GM18511 (cell line): ENCODE measurements at regions not wholly inside any gene's neighbourhood (a gene's known extent, or its start where the extent isn't known, plus 50 kb on each side); places are given as distances from the start of the nearest gene placed in this dataset.
A peak's percentile ranks its signal among the peaks of the same experiment; 100 is the strongest.

Source experiments
- ATAC-seq: cut with Tn5 transposase; IDR thresholded peaks from one replicate; pipeline ENCODE4 v1.9.1; 2021; ENCODE audit warnings: mild to moderate bottlenecking, moderate library complexity; ENCODE audit not compliant: unreplicated experiment

DNA sequence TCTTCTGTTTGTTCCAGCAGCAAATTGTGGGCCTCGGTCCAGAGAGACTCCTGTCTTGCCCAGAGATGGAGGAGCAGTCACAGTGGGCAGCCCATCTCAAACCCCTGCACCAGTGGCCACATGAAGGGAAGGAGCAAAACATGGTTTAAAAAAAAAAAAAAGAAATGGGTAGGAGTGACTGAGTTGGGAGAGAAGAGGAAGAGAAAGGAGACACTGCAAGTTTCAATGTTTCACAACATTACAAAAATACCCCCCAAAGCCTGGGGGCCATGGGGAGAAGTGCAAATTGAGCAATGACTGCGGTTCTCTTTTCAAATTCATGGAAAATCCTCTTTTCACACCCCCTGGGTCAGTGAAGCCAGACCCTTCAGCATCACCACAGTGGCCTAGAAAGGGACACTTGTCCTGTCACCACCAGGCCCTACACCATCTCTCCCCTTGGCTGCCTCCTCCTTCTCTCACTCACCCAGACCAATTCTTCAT, 117.1 kb downstream of the ZFP36L2 start:
- ATAC-seq, result no peak

DNA sequence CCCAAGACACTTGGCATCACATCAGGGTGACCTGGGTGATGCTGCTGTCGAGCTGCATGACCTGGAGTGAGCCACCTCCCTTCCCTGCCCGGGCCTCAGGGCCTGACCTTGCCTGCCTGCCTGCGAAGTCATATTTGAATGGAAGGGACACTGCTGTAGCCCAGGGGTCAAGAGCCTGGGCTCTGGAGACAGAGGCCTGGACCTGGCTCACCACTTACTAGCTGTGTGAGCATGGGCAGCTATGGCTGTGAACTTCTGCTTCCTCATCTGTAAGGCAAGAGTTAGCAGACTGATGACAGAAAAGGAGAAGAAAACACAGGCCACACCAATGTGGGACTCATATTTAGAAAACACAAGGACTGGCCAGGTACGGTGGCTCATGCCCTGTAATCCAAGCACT, 118.7 kb downstream of the ZFP36L2 start:
- no peak for ATAC-seq

DNA sequence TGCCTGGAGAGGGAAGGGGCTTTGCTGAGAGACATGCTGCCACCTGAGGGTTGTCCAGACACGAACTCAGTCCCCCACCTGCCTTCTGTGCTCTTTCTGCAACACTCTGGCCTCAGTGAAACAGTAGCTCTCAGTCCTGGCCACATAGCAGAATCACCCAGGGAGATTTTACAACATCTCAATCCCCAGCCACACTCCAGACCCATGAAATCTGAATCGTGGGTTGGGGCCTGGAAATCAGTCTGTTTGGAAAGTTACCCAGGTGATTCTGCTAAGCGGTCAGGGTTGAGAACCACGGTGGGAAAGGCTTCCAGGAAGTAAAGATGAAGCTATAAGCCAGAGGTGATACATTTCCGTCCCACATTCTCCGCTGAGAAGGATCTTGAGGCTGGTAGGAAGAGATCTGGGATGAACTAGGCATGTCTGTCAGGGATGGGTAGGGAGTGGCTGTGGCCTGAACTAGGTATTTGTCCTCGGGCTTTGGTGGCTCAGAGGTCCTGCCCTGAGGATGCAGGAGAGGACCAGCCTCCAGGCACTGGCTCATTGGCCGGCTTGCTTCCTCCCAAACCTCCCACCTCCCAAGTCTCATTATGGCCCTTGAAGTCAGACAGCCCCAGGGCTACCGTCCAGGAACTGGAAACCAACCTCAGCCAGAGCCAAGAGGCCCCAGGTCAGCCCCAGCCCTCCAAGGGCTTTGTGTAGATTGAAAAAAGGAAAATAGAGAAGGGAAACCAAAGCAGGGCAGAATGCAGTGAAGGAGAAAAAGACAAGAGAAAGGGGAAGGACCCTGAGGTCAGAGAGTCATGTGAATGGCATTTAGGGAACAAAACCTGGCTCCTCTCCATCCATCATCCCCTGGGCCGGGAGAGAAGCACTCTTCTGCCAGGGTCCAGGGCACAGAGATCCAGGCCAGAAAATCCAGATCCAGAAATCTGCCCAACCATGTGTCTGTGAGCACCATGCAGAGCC, 119.6 kb downstream of the ZFP36L2 start:
- ATAC-seq, result peak; percentile 61

DNA sequence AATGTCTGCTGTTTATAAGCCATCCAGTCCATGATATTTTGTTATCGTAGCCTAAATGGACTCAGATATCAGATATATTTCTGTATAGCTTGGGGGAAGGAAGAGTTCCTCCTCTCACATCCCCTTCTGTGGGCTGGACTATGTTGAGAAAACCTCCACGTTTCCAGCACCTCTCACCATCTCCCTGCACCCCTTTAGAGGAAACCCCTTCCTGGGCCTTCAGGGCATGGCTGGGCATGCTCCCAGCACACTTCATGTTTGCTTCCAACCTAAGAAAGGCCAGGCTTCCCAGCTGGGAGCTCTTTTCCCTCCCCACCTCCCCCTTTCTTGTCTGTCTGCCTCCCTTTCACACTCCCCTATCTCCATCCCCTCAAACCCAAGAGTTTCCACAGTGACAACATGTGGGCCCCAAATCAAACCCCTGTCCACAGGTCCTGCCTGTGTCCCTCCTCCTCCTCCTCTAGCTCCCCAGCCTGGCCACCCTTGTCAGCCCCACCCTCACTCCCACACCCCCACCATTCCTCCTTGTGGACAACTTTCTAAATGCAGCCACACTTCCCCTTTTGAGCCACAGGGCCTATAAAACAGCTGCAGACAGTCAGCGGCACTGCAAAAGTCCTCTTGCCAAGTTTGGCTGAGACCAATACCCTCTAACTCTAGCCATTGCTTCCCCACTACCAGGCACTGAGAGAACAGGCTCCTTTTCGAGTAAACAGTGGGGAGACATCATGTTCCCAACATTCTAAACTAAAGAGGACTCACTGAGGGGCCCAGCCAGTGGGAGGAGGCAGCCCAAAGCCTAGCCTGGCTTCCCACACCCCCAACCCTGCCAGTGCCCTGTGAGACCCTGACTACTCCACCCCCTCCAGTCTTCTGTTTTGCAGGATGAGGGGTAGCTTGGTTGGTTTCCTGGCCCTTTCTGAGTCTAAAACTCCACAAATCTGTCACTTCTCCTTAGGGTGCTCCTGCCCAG, 120.5 kb downstream of the ZFP36L2 start:
- ATAC-seq, result no peak

DNA sequence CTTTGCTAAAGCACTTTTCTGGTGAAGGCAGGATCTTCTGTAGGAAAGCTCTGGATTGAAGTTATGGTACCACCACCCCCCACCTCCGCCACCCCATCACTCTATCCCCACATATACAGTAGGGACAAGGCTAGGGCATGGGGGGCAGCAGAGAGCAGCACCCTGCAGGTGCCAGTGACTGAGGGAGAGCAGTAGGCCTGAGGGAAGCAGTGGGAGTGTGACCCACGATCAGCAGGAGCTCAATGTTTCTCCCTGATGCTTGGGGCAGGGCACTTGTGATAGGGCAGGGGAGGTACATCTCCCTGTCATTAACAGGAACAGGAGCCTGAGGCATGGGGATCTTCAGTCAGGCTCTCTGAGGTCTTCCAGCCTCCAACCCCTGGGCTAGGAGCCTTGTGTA, 121.6 kb downstream of the ZFP36L2 start:
- ATAC-seq, result no peak

DNA sequence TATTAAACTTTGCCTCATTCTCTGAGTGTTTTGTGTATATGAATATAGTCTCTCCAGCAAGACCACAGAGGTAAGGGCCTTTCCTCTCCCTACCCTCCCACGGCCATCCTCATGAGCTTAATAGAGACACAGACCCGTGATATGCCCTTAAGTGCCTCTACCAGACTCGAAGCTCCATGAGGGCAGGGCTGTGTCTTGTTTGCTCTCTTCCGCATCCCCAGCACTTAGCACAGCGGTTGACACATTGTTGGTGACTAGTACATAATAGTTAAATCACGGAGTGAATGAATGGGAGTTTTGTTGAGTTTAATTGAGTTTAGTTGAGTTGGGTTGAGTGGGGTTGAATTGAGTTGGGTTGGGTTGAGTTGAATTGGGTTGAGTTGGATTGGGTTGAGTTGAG, 122.3 kb downstream of the ZFP36L2 start:
- no peak for ATAC-seq

DNA sequence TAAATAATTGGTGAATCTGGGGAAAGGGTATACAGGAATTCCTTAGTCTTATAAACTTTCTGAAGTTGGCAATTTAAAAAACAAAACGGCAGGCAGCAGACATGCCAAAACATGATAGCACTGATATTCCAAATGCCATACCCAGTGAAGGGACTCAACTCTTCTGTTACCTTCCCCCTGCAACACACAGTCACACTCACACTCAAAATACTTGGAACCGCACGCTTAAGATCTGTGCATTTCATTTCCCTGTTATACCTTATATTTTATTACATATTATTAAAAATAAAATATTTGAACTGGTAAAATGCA, 123.4 kb downstream of the ZFP36L2 start:
- no peak for ATAC-seq

DNA sequence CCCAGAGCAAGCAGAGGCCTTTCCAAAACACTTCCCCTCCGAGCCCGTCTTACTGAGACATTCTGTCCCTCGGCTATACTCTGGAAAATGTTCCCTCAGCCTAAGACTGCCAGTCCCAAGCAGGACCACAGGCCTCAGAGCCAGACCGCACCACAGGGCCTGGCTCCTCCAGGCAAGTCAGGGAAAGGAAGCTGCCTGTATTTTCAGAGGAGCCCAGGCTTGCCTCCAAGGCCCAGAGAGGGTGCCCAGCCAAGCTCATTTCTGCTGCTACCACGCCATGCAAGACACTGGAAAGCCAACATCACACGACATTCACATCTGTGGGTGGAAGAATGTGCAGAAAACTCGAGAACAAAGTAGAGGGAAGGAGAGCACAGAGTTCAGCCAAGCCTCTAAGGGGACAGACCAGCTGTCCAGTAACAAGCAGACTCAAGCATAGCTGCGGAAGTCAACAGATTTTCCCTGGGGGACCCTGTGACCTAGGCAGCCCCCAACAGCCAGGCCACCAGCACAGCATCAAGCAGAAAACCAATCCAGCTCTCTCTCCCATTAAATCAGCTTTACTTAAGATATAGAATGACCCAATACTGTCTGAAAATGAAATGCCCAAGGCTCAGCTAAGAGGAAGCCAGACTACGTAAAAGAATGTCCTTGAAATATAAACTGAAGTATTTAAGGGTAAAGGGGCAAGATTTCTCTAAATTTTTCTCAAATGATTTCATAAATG, 123.9 kb downstream of the ZFP36L2 start:
- no peak for ATAC-seq

DNA sequence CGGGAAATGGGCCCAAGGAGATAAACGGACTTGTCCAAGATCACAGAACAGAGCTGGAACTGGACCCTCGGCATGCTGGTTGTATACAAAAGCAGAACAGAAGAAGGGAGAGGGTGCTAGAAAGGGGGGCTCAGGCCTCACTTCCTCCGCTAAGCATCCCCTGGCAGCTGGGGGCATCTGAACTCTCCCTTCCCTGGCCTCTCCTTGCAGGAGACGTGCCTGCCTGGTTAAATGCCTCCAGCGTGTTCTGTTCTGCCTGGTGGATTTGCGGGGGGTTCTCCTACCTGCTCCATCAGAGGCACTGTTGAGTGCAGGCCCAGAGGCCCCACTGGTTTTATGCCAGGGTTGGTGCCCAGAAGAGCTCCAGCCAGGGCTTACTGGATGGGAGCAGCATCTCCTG, 124.7 kb downstream of the ZFP36L2 start:
- no peak for ATAC-seq

DNA sequence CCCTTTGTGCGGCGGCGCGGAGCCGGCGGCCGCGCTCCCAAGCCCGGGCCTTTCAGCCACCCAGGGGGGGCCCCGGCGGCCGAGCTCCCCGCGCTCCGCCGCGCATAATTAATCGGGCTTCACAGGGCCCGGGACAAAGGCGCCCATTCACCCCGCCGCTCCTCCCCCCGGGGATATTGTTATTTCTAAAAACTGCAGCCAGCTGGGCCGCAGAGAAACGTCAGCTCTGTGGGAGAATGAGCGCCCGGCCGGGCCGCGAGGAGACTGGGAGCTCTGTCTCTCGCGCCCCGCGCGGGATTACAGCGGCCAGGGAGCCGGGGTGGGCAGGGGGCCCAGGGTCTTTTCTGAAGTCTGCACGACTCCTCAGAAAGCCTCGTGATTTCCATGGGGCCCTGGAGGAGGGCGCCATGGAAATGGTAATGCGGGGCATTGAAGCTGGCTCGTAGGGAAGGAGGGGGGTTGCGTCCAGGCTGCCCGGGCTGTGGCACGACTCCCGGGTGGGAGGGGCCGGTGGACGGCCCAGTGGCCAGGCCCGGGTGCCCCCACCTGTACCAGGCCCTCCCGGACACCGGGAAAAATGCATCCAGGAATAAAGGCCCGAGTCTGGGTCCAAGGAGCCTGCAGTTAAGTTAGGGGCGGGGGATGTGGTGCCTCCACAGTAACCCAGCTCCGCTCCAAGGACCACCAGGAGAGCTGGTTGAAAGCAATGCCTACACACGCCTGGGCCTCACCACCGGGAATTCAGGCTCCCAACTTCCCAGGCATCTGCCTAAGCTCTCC, 125.3 kb downstream of the ZFP36L2 start:
- no peak for ATAC-seq

DNA sequence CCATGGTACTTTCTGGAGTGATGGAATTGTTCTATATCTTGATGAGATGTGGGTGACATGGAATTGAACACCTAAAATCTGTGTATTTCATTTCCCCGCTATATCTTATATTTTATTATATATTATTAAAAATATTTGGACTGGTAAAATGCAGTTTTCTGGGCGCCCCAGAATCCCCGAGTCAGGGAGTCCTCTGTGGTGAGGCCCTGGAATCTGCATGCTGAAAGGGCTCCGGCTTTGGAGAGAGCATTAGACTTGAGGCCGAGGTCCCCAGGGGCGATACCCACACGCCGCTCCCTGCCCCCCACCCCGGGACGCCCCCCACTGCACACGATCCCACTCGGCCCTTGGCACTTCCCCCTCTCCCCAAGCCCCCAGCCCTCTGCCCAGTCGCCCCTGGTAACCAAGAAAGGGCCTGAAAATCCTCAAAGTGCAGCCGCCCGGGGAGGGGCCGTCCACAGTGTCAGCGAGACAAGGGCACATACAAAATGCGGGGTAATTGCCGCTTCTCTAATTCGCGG, 126.0 kb downstream of the ZFP36L2 start:
- ATAC-seq, result no peak

DNA sequence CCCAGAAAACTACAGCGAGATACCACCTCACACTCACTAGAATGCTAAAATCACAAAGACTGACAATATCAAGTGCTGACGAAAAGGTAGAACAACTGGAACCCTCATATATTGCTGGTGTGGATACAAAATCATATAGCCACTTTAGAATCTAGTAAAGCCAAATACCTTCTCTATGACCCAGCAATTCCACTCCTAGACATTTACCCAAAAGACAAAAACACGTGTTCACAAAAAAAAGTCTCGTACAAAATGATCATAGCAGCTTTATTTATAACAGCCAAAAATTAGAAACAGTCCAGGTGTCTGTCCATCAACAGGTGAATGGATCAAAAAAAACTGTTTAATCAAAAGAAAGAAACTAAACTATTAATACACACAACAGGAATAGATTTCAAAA, 126.6 kb downstream of the ZFP36L2 start:
- no peak for ATAC-seq

DNA sequence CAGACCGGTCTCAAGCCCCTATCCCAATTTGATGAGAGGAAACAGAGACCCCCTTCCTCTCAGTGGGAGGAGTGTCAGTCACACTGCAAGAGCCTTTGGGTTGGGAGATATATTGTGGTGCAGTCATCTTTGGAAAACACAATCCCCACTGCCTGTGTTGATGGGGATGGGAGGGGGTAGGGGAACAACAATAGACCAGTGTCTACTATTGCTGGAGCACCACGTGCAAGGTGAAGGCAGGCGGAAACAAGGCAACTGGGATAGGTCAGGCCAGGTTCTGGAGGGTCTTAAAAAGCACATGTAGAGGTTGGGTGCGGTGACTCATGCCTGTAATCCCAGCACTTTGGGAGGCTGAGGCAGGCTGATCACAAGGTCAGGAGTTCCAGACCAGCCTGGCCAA, 127.9 kb downstream of the ZFP36L2 start:
- no peak for ATAC-seq

DNA sequence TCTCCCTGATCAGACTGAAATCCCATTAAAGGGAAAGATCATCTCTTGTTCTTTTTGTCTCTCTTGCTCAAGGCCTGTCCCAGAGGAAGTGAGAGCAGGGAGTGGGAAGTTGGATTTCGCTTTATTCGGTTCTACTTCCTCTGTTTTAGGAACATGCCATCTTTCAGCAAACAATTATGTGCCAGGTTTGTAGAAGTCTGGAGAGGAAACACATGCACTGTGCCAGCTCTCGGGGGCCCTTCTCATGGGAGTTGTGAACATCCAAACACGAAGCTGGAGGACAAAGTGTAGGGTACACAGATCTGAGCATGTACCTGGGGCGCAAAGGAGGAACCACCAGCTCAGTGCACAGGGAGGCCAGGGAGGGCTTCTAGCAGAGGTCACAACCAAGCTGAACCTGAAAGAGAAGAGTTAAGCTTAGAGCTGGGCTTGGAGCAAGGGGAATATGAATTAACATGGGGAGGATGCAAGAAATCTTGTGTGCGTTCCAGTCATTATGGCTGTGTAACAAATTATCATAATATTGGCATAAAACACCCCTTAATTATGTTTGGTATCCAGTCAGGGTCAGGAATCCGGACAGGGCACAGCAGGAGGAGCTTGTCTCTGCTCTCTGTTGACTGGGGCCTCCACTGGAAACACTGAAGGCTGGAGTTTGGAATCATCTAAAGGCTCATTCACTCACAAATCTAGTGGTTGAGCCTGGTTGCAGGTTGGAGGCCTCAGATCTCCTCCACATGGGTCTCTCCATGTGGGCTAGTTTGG, 128.6 kb downstream of the ZFP36L2 start:
- no peak for ATAC-seq

DNA sequence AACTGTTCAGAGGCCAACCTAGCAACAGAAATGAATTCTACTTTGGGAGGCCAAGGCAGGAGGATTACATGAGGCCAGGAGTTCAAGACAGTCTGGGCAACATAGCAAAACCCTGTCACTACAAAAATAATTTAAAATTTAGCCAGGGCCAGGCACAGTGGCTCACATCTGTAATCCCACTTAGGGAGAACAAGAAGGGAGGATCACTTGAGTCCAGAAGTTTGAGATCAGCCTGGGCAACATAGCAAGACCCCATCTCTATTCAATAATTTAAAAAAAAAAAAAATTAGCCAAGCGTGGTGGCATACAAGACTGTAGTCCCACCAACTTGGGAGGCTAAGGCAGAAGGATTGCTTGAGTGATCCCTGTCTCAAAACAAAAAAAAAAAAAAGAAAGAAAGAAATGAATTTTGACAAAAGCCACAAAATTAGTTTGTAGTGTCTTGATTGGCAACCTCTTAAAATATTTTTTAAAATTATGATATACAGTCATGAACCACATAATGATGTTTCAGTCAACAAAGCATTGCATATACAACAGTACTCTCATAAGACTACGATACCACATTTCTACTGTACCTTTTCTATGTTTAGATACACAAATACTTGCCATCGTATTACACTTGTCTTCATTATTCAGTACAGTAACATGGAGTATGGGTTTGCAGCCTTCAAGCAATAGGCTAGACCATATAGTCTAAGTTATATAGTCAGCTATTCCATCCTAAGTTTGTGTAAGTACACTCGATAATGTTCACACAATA, 130.7 kb downstream of the ZFP36L2 start:
- no peak for ATAC-seq

DNA sequence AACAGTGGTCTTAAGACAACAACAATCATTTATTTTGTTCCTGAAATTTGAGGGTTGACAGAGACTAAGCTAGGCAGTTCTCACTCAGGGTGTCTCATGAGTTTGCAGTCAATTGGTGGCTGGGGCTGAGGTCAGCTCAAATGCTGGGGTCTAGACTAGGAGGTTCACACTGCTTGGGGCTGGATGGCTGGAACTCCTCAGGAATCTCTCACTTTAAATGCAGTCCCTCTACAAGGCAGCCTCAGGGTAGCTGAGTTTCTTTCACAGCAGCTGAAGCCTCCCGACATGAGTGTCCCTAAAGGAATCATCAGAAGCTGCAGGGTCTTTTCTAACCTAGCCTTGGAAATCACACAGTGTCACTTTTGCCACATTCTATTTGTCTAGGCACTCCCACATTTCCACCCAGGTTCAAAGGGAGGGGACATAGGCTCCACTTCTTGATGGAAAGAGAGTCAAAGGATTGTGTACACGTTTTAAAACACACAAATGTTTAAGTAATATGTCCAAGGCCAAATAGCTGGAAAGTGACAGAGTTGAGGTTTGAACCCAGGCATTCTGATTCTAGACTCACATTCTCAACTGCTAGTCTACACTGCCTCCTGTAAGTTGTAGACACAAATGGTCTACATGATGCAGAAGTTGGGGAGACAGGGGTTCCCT, 133.8 kb downstream of the ZFP36L2 start:
- no peak for ATAC-seq

DNA sequence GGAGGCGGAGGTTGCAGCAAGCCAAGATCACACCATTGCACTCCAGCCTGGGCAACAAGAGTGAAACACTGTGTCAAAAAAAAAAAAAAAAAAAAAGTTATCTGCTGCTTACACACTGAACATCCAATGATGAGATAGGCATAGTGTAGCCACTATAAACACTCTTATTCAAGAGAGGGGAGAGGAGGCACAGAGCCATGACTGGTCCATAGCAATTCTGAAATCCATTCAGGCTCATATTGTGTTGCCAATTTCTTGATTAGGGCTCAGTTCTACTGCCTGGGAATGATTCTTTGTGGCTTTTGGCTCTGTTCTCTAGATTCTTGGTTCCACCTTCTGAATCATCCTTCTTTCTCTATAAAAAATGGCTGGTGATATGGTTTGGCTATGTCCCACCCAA, 136.1 kb downstream of the ZFP36L2 start:
- no peak for ATAC-seq
